AG09319 (cell line): ENCODE measurements at regions not wholly inside any gene's neighbourhood (a gene's known extent, or its start where the extent isn't known, plus 50 kb on each side); places are given as distances from the start of the nearest gene placed in this dataset.

Experiments
- DNase-seq: peaks from one replicate; pipeline ENCODE4 v3.0.0-alpha.2; 2010; ENCODE audit warnings: low read depth; ENCODE audit errors: extremely low read depth
- TF ChIP-seq, protein P1 (sequence below): IDR thresholded peaks from 2 replicates; pipeline ENCODE4 v1.5.1; 2011; ENCODE audit warnings: low read depth, mild to moderate bottlenecking, inconsistent platforms, low read length, moderate library complexity

- TF ChIP-seq, protein P1, sequence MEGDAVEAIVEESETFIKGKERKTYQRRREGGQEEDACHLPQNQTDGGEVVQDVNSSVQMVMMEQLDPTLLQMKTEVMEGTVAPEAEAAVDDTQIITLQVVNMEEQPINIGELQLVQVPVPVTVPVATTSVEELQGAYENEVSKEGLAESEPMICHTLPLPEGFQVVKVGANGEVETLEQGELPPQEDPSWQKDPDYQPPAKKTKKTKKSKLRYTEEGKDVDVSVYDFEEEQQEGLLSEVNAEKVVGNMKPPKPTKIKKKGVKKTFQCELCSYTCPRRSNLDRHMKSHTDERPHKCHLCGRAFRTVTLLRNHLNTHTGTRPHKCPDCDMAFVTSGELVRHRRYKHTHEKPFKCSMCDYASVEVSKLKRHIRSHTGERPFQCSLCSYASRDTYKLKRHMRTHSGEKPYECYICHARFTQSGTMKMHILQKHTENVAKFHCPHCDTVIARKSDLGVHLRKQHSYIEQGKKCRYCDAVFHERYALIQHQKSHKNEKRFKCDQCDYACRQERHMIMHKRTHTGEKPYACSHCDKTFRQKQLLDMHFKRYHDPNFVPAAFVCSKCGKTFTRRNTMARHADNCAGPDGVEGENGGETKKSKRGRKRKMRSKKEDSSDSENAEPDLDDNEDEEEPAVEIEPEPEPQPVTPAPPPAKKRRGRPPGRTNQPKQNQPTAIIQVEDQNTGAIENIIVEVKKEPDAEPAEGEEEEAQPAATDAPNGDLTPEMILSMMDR = peak; percentile 41
- DNase-seq = no peak
These were observed 279.9 kb downstream of the RPS29 start for GRCh38 chr14:49306152-49306751.

- no peak for DNase-seq
- TF ChIP-seq, protein P1 = no peak
These were observed 282.1 kb downstream of the RPS29 start for GRCh38 chr14:49303946-49304516.

GRCh38 chr14:49297102-49297501, 289.1 kb downstream of the RPS29 start:
- no peak for DNase-seq
- TF ChIP-seq, protein P1 = no peak

GRCh38 chr14:49294621-49295148, 291.5 kb downstream of the RPS29 start:
- TF ChIP-seq, protein P1 = no peak
- no peak for DNase-seq

DNA sequence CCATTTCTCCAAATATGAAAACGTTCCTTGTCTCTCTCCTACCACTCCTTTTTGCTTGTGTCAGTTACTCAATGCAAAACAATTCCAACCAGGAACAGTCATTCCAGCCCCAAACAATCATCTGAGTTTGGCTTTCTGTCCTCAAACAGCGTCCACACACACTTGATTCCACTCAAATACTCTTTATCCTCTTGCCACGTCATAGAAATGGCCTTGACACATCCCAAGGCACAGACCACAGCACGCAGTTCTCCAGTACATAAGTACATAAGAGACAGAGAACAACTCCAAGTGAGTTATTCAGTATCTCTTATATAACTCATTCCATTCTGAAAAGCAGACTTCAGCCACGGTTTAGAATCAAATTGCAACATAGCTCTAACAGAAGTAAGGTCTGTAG, 299.2 kb downstream of the RPS29 start:
- DNase-seq = no peak
- TF ChIP-seq, protein P1 = no peak

DNA sequence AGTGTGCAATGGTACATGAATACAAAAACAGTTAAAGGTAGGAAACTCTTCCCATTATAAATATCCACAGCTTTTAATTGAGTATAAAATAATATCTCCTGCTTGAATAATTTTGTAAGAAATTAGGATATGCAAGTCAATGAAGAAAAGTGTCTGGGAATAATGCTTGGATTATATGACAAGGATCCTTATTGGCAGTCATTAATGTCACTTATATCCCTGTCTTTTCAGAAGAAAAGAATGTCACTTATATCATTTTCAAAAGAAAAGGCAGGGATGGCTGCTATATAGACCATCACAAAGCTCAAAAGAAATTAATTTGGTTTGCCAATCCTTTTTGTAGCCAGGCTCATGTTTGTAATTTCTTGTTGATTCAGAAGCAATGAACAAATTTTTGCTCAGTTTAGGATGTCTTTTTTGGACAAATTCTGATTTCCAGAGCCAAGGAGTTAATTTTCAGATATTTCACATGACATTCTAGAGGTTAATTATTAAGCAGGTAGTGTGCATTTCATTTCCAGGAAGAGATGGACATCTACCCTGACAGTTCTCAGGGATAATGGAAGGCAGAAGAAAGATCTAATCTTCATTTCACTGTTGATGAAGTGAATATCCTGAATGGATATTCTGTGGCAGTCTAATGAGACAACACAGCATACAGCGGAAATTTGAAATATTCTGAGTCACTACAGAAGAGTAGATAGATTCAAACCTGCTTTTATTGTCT, 299.8 kb downstream of the RPS29 start:
- DNase-seq = no peak
- TF ChIP-seq, protein P1 = no peak

DNA sequence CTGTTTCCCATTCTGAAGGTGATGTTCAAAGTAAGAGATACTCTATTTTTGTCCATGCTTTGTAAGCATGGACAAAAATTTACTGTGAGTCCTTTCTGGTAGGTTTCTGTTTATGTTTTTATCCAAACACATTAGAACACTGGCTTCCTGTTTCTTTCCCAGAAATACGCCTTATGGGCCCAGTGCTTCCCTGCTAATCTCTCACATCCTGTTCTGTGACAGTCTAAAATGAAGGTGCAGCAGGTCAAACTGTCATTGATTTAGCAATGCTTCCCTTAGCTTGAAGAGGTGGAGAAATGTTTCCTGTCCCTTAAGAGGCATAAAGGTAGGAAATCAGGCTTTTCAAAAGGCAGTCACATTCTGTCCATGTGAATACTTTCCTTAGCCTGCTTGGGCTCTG, 305.6 kb downstream of the RPS29 start:
- no peak for DNase-seq
- TF ChIP-seq, protein P1 = no peak
